Glomerular visceral epithelial cell (primary cell): ENCODE measurements at regions not wholly inside any gene's neighbourhood (a gene's known extent, or its start where the extent isn't known, plus 50 kb on each side); places are given as distances from the start of the nearest gene placed in this dataset.

Source experiments
- DNase-seq: peaks from one replicate; pipeline ENCODE4 v3.0.0-alpha.2; 2016; ENCODE audit errors: extremely low spot score

DNA sequence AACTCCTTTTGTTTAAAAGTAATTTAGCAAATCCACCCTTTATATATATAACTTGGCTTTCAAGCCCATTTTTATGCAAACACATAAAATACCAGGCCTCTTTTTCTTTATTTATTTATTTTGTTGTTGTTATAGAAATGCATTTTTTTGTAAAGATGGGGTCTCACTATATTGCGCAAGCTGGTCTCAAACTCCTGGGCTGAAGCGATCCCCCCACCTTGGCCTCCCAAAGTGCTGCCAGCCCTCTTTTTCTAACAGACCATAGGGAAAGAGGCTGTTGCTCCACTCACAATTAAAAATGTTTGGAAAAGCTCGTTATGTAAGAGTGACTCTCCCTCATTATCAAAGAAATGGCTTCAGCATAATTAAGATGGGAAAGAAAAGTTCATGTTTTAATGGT, 440.9 kb downstream of the HACE1 start:
- DNase-seq = no peak

DNA sequence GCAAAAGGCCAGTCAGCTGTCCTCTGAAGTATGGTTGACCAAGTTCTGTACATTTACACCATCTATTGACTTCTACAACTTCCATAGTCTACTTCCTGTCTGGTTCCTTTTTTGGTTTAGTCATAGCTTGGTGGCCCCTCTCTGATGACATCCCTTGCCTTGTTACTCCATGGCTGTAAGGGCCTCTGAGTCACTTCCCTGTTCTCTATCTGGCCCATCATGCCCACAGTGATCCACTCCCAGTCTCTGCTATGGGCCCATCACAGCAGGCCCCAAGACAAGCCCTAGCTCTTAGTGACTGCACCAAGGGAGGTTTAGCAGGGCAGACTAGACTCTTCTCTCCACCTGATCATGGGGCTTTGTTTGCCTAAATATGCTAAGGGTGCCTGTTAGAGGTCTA, 441.6 kb downstream of the HACE1 start:
- no peak for DNase-seq

DNA sequence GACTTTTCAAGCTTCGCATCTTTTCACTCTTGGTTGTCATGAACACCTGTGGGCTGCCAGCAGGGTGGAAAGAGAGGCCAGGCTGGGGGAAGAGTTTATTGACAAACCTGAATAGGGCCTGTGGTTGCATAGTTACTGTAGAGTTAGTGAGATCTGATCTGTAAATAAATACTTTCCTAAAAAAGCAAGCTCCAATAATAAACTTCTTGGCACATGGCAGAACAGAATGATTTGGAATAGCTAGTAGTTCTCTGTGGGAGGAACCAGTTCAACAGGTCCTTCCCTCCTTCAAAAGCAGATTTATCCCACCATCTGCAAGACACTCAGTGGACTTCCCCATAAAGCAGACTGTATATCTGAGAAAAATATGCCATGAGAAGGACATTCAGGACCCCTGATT, 445.0 kb downstream of the HACE1 start:
- no peak for DNase-seq

DNA sequence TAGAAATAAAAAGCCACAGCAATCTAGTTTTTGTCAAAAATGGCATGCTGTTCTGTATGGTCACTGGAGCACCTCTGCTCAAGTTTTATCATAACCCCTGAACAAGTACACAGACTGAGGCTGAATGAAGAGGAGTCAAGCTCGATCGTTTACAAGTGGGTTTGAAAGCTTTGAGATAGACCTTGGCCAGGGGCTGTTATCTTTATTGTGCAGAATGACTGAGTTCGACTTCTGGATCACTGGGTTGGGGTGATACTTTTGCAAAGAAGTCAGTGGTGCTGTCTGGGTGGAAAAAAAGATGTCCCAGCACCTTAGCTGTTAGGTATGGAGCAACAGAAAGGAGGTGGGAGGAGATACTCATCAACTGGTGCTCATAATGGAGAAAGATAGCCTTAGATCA, 446.0 kb downstream of the HACE1 start:
- no peak for DNase-seq

DNA sequence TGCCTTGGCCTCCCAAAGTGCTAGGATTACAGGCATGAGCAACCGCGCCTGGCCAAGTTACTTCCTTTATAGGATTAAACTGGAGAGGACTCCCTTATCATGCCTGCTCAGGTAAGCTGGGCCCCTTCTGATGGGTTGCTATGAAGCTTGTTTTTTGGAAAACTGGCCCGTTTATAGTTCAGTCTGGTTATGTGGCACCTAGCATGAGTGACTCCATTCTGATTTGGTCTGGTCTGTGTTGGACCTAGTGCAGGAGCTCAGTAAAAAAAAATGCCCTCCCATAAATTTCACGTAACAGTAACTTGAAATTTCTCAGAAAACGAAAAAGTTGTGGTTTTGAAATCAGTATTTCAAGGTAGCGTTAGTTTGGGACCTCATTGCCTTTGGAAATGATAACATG, 448.4 kb downstream of the HACE1 start:
- DNase-seq = no peak

DNA sequence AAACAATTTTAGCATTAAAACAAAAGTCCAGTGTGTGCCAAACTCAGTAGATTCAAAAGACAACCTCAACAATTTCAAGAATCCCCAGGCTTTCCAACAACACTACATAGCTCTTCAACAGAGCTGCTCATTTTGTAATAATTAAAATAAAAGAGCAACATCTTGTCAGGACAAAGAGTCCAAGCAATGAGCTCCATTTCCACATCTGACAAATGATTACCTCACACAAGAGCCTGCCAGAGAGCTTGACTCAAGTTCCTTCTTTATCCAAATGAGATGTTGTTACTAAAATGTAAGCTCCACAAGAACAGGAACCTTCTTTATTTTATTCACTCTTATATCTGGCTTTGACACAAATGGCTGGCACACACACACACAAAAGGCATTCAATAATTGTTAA, 449.8 kb downstream of the HACE1 start:
- no peak for DNase-seq

DNA sequence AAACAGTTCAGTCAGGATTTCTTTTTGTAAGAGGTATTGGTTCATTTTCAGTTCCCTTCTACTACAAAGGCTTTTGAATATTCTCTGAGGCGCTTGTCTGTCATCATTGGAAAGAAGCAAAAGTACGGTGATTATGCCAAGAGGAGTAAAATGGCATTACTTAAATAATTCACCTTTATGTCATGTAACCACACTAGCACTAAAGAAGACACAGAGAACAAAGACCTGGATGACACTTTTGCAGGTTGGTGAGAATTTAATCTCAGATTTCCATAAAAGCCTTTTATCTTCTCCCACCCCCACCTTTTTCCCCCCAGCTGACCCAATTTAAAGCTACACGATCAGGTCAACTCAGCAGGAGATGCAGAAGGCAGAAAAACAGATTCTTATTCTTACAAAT, 451.8 kb downstream of the HACE1 start:
- DNase-seq = no peak

DNA sequence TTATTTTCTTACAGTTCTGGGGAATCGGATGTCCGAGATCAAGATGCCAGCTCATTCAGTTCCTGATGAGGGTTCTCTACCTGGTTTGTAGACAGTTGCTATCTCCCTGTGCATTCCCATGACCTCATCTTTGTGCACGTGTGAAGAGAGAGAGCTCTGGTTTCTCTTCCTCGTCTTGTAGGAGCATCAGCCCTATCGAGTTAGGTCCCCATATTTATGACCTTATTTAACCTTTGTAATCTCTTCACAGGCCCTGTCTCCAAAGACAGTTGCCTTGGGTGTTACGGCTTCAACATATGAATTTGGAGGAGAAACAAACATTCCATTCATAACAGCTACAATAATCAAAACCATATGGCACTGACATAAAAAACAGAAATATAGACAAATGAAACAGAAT, 455.3 kb downstream of the HACE1 start:
- no peak for DNase-seq

DNA sequence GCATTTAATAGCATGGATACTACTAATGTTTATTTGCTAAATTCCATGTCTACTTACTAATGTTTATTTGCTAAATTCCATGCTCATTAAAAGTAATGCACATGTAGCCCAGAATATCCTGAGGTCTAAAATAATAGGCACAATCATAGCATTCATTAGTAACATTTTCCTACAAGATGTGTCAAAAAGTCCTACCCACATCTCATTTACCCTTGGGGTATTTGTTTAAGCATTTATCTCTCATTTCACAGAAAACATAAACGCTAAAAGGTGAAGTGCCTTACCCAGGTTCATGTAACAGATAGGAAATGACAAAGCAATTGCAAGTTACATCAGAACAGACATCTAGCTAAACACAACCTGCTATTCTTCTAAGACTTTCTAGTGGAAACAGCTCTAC, 457.1 kb downstream of the HACE1 start:
- DNase-seq = no peak

DNA sequence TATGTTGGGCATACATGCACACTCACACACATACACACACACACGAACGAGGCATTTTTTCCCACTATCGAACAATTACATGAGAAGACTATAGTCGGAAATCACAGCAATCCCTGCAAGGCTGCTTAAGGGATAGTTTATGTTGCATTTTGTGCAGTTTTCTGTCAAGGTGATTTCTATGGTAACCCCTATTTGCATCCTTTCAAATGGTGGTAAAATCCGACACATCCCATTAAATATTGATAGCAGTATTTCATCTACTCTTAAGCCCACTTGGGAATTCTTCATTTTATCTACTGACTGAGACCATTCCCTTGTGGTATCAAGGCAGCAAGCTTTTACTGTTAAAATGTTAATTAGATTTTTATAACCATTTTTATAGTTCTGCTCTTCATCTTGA, 457.8 kb downstream of the HACE1 start:
- DNase-seq = no peak

DNA sequence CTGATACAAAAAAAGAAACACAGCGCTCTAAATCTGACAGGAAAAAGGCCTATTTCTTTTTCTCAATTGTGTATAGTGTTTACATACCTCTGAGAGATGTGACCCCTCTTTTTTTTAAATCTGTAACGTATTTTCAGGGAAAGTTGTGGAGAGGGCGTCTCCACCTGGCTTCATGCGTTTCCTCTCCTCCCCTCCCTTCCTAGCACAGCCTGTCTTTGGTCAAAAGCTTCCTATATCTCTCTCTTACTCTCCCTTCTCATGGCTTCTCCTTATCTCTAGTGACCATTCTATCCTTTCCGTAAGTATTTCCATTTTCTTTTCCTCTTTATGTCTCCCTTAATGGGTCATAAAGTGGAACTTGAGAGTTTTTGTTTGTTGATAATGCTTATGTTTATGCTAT, 458.9 kb downstream of the HACE1 start:
- no peak for DNase-seq

DNA sequence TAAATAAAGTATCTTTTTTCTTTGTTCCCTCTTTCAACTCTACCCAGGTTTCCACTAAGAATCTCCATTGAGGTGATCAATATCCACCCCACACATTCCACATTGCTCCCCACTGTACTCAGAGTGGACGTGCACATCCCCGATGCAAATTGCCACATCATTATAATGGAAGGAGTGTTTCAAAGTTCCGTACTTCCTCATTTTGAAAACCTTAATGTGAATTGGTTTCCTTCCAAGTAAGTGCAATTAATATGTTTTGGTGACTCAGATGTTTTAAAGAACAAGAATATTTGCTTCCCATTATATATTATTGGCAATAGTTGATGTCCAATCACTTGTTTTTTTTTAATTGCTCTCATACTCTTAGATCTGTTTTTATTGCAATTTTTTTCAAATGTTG, 463.6 kb downstream of the HACE1 start:
- no peak for DNase-seq

DNA sequence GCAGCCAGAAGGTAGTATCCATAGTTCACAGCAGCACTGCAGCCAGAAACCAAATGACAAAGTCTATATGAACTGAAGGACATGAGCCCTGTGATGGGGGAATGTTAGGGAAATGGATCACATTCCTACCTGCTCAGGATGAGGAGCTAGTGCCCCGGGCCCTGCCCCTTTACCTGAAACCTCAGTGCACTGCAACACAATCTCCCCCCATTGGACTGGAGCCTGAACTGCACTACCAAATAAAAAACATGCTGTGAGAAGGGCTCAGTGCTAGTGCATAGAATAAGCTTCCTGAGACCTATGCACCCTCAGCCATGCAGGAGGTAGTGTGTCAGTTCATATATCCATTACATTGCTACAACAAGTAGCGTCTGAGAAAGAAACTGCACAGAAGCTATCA, 477.8 kb downstream of the HACE1 start:
- DNase-seq = no peak

DNA sequence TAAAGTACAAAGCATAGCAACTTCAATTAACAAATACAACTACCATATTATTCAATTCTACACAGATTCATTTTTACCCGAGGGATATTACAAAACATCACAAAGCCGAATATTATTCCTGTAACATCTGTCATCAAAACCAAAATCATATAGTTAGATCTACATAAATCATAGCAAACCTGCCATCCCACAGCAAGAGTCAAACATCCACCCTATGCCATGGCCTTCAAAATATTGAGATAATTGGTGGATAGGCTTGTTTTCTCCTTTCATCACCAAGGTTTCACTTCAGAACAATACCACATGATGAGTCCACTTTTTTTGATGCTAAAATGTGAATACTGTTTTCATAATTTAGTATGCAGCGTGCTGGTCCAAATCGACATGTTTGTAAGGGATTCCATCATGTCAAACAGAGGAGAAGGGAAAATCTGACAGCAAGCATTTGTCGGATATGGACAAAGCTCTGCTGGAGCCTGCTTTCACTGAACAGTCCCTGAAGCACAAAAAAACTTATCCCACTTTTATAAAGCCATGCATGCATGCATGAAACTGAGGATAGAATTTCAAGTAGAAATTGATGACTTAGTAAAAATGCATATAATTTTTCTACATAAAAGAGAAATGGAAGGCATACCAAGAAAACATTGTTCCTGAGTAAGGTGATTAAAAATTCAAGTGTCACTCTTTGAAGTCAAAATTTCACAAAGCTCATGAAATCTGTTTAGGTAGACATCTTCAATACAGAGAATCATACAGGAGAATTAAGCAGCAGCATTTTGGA, 494.1 kb downstream of the HACE1 start:
- no peak for DNase-seq

DNA sequence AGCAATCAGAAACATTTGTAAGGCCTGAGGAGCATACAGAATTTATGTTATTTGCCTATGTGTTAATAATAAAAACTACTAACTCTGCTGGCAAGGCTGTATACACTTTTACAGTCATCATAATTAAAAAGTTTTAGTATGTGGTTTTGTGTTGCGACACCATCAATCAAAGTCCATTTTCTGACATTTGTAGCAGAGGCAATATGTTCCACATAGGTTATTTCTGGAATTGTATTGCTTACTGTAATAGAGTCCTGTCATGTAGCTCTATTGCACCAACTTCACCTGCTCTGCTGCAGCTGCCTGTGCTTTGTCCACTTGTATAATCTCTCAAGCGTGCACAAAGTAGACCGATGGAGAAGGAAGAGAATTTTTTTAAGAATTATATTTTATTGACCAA, 501.8 kb downstream of the HACE1 start:
- no peak for DNase-seq

DNA sequence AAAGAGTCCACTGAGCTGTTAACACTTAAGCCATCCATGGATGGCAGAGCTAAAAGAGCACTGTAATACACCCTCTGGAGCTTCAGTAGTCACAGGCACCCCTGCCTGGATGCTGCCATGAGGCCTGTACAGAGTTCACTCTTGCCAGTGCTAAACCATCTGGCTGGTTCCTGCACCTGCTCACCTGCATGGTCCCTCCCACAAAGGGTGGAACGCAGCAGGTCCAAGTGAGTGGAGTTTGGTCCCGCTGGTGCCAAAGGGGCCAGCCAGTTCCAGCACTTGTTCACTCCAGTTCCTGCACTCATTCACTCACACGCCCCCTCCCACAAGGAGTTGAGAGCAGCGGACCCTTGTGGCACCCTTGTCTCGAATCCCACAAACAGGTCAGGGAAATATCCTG, 503.5 kb downstream of the HACE1 start:
- no peak for DNase-seq

DNA sequence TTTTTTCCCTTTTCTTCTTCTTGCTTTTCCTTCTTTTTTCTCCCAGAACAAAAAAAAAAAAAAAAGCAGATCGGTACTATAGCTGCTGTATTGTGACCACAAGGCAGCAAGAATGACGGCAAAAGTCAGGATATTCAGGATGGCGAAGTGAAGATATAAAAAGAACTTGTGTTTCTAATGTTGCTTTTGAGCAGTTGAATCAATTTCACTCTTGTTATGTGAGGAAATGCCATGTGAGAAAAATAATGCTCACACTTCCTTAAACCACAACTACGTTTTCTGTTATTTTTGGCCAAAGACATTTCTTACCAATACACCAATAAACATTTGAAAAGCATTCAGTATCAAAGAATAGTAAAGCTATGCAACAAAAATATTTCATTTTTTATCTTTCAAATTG, 510.5 kb downstream of the HACE1 start:
- DNase-seq = no peak

DNA sequence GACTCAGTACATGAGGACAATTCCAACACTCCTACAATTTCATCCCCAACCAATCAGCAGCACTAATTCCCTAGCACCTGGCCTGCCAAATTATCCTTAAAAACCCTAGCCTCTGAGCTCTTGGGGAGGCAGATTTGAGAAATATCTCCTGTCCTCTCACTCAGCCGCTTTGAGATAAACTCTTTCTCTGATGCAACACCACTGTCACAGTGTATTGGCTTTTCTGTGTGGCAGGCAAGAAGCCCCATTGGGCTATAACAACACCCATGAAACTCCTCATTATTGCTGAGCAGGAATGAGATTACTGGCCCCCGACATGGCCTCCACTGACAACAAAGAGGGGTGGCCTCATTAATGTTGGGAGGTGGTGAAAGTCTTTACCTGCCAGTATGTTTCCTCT, 515.5 kb downstream of the HACE1 start:
- DNase-seq = no peak

DNA sequence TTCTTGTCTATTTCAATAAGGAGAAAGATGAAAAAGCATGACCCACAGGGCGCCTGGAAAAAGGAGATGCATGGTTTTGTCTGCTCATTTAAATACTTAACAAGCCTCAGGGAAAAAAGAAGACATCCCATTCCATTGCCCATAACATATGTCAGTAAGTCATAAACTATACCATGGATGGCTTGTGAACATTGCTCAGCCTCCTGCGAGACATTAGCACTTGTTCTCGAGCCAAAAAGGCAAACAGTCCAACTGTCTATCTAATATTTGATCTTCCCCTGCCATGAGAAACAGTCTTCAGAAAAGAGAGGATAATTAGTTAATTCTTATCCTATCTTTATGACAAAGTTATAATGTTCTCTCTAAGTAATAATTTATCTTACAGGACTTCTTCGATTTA, 527.4 kb downstream of the HACE1 start:
- DNase-seq = no peak

DNA sequence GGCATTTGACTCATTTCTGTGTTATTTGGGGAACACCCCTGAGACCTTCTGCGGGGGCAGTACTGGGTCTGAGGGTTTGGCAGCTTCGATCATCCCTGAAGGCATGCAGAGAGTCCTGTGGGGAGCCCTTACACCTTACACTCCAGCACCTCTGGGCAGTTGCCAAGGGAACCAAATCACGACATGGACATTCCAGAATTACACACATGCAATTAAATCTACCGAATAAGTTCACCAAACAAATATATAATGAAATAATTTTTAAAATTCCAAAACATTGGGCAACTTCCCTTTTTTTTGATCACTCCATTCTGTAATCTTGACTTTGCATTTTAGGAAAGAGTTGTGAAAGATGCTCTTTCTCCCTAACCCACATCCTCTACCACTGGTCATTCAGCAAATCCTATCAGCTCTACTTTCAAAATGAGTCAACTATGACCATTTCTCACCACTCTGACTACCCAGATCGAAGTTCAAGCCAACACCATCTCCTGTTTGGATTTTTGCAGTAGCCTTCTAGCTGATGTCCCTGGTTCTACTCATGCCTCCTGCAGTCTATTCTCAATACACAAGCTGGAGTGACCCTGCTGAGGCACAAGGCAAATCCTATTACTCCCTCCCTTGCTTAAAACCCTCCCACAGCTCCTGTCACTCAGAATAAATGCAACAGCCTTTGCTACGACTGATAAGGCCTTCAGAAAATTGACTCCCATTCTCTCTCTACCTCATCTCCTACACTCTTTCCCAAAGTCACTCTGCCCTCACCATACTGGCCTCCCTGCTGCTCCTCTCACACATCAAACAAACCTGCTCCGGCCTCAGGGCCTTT, 533.3 kb downstream of the HACE1 start:
- DNase-seq = no peak

DNA sequence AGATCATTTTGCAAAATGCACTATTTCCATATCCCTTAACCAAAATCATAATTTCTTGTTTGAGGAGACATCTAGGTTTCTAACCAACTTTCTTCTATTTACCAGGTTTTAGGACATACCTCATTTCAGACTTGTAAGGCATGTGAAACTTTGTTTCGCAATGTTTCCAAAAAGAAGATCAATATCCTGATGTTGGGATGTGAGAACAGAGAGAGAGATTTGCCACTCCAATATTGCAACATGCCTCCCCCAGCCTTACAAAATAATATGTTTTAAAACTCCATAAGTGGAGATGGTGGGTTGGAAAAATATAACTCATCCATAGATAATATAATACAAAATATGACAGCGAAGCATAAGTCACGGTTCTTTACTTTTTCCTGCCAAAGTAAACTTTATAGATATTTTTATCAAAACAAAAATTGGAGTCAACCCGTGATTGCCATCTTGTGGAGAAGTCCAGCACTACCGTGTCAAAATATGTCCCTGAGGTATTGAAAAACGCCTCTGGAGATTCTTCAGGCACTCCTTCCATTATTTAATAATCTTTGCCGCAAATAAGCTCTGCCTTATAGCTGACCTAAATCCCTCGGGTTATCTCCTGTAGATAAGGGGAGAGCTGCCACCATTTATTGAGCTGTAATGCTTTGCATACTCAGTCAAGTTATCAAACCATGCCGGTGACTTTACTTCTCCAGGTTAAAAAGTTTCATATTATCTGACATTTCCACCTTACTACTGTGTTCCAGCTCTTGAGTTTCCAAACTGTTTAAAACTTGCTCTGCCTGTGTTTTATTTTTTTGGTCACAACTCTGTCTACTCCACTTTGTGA, 534.2 kb downstream of the HACE1 start:
- peak; percentile 5 for DNase-seq

DNA sequence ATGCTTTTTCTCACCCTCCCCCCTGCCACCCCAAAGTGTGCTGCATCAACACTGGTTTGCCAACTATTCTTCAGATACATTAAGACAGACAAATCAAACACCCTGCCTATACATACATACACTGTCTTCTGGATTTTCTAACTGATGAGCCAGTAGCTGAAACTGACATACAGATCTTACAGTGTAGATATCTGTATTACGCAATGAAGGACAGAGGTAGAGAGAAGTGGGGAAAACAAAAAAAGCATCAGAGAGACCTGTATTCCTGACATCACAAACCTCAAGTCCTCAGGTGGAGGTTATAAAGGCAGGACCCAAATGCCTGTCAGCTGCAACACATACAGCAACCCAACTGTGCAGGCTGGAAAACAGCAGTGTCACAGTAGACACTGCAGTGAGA, 535.4 kb downstream of the HACE1 start:
- DNase-seq = no peak

DNA sequence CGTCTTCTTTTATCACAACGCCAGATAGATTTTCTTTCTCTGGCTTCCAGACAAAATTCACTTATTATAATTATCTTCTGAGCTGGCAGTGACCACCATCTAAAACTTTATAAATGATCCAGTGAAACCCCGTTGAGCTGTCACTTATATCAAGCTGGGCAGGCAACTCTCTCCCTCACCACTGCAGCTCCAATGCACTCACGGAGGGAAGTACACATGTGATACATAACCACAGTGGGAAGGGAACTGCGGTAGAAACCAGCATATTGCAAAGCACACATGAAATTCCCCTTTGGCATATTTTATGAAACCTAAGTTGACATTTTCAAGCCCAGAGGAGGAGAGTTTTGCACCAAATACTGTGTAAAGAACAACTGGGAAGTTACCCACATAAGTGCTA, 536.9 kb downstream of the HACE1 start:
- no peak for DNase-seq
